HG02884 (cell line): ENCODE measurements at regions not wholly inside any gene's neighbourhood (a gene's known extent, or its start where the extent isn't known, plus 50 kb on each side); places are given as distances from the start of the nearest gene placed in this dataset.
"Not testable (repeated sequence)": the region's sequence is repeated elsewhere in the genome, so short reads cannot be mapped to it uniquely, and the experiment has no call there.

Source experiments
- ATAC-seq: cut with Tn5 transposase; IDR thresholded peaks from one replicate; pipeline ENCODE4 v1.9.1; 2021; ENCODE audit warnings: mild to moderate bottlenecking, moderate library complexity; ENCODE audit not compliant: unreplicated experiment

- ATAC-seq: not testable (repeated sequence)
These were observed 805.6 kb upstream of the SPRY2 start for GRCh38 chr13:81146576-81146975.

- ATAC-seq: no peak
These were observed 801.5 kb upstream of the SPRY2 start for GRCh38 chr13:81142306-81142999.

- ATAC-seq: no peak
These were observed 799.7 kb upstream of the SPRY2 start for GRCh38 chr13:81140675-81141074.

GRCh38 chr13:81139987-81140386 lies 799.1 kb upstream of the SPRY2 start:
- no peak for ATAC-seq

- no peak for ATAC-seq
These were observed 797.5 kb upstream of the SPRY2 start for GRCh38 chr13:81138353-81138980.

- no peak for ATAC-seq
These were observed 792.1 kb upstream of the SPRY2 start for GRCh38 chr13:81133066-81133465.

GRCh38 chr13:81117416-81117815 lies 776.5 kb upstream of the SPRY2 start:
- ATAC-seq: no peak

- no peak for ATAC-seq
These were observed 775.7 kb upstream of the SPRY2 start for GRCh38 chr13:81116461-81117282.

- no peak for ATAC-seq
These were observed 768.1 kb upstream of the SPRY2 start for GRCh38 chr13:81109026-81109425.

- no peak for ATAC-seq
These were observed 765.4 kb upstream of the SPRY2 start for GRCh38 chr13:81106348-81106747.

GRCh38 chr13:81104035-81104715 lies 763.2 kb upstream of the SPRY2 start:
- ATAC-seq: no peak

GRCh38 chr13:81102066-81102465 lies 761.1 kb upstream of the SPRY2 start:
- ATAC-seq: not testable (repeated sequence)

- no peak for ATAC-seq
These were observed 748.6 kb upstream of the SPRY2 start for GRCh38 chr13:81089371-81090157.

- no peak for ATAC-seq
These were observed 740.1 kb upstream of the SPRY2 start for GRCh38 chr13:81080911-81081454.

GRCh38 chr13:81078048-81078447 lies 737.1 kb upstream of the SPRY2 start:
- ATAC-seq: no peak

- not testable (repeated sequence) for ATAC-seq
These were observed 728.9 kb upstream of the SPRY2 start for GRCh38 chr13:81069822-81070221.

- no peak for ATAC-seq
These were observed 718.0 kb upstream of the SPRY2 start for GRCh38 chr13:81058916-81059290.

- no peak for ATAC-seq
These were observed 717.4 kb upstream of the SPRY2 start for GRCh38 chr13:81058211-81058915.

- no peak for ATAC-seq
These were observed 710.9 kb upstream of the SPRY2 start for GRCh38 chr13:81051873-81052272.

GRCh38 chr13:81048026-81048461 lies 707.1 kb upstream of the SPRY2 start:
- ATAC-seq: no peak
